ENCODE measurements at regions not wholly inside any gene's neighbourhood (a gene's known extent, or its start where the extent isn't known, plus 50 kb on each side); places are given as distances from the start of the nearest gene placed in this dataset.
"Not testable (repeated sequence)": the region's sequence is repeated elsewhere in the genome, so short reads cannot be mapped to it uniquely, and the experiment has no call there.

- not testable (repeated sequence) for TF ChIP-seq CTCF (conservative IDR thresholded peaks at IDR 0.05; ENCODE audit: low read depth, low read length); EZH2phosphoT487 (IDR thresholded peaks at IDR 0.05; ENCODE audit: borderline replicate concordance, low read length); EZH2 (IDR thresholded peaks at IDR 0.05; ENCODE audit: low read length, unreplicated experiment)
Measured at GRCh38 chr5:23420214-23420613, 87.2 kb upstream of the PRDM9 start.

Data from PC-3 (cell line).